Lower leg skin (tissue), 3 donors: ENCODE measurements at regions not wholly inside any gene's neighbourhood (a gene's known extent, or its start where the extent isn't known, plus 50 kb on each side); places are given as distances from the start of the nearest gene placed in this dataset.
"Not testable (repeated sequence)": the region's sequence is repeated elsewhere in the genome, so short reads cannot be mapped to it uniquely, and the experiment has no call there.

Experiments used
- CTCF ChIP-seq, 3 donors: fragments of 450-650 bp; IDR thresholded peaks; one replicate each; pipeline ENCODE4 v1.5.1; 2016; ENCODE audit warnings: antibody characterized with exemption in 3 of 3, mild to moderate bottlenecking in 3 of 3, moderate library complexity in 2 of 3
- POLR2A ChIP-seq, 2 donors: fragments of 450-650 bp; IDR thresholded peaks; one replicate each; pipeline ENCODE4 v1.6.1; 2016 to 2017; ENCODE audit warnings: antibody characterized with exemption in 2 of 2, mild to moderate bottlenecking in 1 of 2, moderate library complexity in 1 of 2

GRCh38 chr4:20183131-20183530, 68.6 kb upstream of the SLIT2 start:
- not testable (repeated sequence) for TF ChIP-seq POLR2A, CTCF (IDR thresholded peaks at IDR 0.05)
